ENCODE measurements at regions not wholly inside any gene's neighbourhood (a gene's known extent, or its start where the extent isn't known, plus 50 kb on each side); places are given as distances from the start of the nearest gene placed in this dataset.

GRCh38 chr3:79871656-79872055, 103.9 kb upstream of the ROBO1 start:
- DNase-seq (ENCODE audit: low read depth) = peak; percentile 19
- no peak overlapping the region for H3K4me3 ChIP-seq (ENCODE audit: low read depth, low read length)
- no peak for TF ChIP-seq CTCF (IDR thresholded peaks at IDR 0.05; ENCODE audit: insufficient read depth, low read length)

- no peak overlapping the region for H3K4me3 ChIP-seq (ENCODE audit: low read depth, low read length)
- DNase-seq (ENCODE audit: low read depth) = no peak
- TF ChIP-seq CTCF (IDR thresholded peaks at IDR 0.05; ENCODE audit: insufficient read depth, low read length) = no peak
Measured at GRCh38 chr3:79870313-79870620, 102.5 kb upstream of the ROBO1 start.

DNA sequence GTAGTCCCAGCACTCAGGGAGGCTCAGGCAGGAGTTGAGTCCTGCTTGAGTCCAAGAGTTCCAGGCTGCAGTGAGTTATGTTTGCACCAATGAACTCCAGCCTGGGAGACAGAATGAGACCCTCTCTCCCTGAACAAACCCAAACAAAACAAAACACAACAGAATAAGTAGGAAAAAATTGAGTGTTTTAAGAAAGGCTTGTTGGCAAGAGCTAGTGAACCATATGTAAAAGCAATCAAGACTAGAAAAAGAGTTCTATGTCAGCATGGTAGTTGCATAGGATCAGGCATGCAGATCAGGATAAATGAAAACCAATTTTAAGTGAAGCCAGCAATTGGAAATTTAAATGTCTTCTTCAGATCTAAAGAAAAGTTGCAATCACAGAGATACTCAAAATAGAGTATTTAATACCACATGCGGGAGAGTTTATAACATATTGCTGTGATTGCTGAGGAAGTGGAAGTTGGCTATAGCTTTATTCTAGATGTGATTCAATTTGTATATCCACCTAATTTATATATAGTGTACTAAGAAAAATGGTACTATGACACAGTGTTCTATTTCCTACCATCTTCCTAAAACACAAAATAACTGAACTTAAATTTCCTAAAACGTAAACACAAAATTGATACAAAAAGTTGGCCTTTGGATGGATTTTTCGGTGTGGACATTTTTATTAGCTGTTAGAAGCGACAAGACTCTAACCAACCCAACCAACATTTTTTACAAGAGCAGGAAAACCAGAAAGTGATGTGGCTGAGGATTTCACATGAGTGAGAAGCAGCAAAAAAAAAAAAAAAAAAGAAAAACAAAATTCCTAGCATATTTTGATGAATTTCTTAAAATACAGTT, 101.9 kb upstream of the ROBO1 start:
- no peak for TF ChIP-seq CTCF (IDR thresholded peaks at IDR 0.05; ENCODE audit: insufficient read depth, low read length)
- no peak overlapping the region for H3K4me3 ChIP-seq (ENCODE audit: low read depth, low read length)
- DNase-seq (ENCODE audit: low read depth) = no peak

- no peak for TF ChIP-seq CTCF (IDR thresholded peaks at IDR 0.05; ENCODE audit: insufficient read depth, low read length)
- no peak overlapping the region for H3K4me3 ChIP-seq (ENCODE audit: low read depth, low read length)
- DNase-seq (ENCODE audit: low read depth) = no peak
Measured at GRCh38 chr3:79866162-79866561, 98.4 kb upstream of the ROBO1 start.

DNA sequence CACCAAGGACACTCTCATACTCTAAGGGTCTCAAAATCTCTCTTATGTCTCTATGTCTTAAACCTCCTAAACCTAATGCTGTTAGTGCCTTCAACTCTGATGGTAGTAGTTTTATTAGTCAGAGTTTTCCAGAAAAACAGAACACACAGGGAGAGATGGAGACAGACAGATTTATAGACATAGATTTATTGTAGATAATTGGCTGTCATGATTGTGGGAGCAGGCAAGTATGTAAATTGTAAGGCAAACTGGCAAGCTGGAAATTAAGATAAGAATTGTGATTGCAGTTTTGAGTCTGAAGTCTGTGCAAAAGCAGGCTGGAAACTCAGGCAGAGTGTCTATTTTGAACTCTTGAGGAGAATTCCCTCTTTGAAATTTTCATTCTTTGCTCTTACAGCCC, 96.3 kb upstream of the ROBO1 start:
- no peak overlapping the region for H3K4me3 ChIP-seq (ENCODE audit: low read depth, low read length)
- no peak for TF ChIP-seq CTCF (IDR thresholded peaks at IDR 0.05; ENCODE audit: insufficient read depth, low read length)
- no peak for DNase-seq (ENCODE audit: low read depth)

DNA sequence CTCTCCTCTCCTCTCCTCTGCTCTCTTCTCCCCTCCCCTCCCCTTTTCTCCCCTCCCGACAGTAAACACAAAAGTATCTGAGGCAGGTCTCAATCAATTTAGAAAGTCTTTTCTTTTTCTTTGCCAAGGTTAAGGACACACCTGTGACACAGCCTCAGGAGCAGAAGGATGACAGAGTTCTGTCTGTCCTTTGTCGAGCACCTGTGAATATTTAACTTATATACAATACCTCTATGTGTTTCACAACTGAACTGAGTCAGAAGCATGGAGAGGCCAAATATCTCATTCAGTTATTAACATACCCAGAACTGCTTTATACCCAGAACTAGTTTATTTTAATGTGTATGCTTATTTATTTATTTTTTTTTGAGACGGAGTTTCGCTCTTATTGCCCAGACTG, 81.1 kb upstream of the ROBO1 start:
- no peak for DNase-seq (ENCODE audit: low read depth)
- no peak overlapping the region for H3K4me3 ChIP-seq (ENCODE audit: low read depth, low read length)
- no peak for TF ChIP-seq CTCF (IDR thresholded peaks at IDR 0.05; ENCODE audit: insufficient read depth, low read length)

GRCh38 chr3:79847928-79848327, 80.1 kb upstream of the ROBO1 start:
- DNase-seq (ENCODE audit: low read depth) = no peak
- no peak overlapping the region for H3K4me3 ChIP-seq (ENCODE audit: low read depth, low read length)
- no peak for TF ChIP-seq CTCF (IDR thresholded peaks at IDR 0.05; ENCODE audit: insufficient read depth, low read length)
